ENCODE measurements at regions not wholly inside any gene's neighbourhood (a gene's known extent, or its start where the extent isn't known, plus 50 kb on each side); places are given as distances from the start of the nearest gene placed in this dataset.

DNA sequence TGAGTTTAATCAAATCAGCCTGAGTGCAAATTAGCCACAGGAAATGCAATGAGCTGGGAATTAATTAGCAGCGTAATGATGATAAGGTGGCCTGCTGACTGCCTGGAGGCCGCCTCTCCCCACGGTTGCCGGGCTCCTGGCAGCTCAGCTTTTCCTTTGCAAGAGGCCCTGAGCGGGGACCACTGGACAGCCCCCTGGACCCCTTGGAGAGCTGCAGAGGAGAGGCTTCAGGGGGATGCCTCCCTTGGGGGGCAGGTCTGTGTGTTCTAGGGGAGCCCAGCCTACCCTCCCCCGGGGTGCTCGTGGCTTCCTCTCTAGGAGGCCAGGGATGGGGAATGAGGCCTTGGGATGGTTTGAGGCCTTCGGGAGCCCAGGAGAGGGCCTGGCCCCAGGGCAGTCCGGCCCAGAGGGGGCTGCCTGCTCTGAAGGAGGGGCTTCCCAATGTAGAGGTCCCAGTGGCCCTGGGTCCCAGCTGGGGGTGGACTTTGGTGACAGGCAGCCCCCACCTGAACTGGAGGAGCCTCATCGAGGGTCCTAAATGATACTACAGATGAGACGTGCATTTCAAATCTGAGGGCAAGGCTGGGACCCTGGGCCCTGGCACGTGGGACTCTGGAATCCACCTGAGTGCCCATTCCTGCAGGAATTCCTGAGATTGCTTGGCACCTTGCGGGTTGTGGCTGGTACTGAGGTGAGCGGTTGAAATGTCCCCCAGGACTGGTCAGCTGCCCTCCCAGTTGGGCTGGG is 66.4 kb upstream of the BHLHE23 start:
- ChIA-PET CTCF (no interaction called here), POLR2A (no interaction called here)
- no peak overlapping the region for H3K4me3 Mint-ChIP-seq (ENCODE audit: unreplicated experiment)

DNA sequence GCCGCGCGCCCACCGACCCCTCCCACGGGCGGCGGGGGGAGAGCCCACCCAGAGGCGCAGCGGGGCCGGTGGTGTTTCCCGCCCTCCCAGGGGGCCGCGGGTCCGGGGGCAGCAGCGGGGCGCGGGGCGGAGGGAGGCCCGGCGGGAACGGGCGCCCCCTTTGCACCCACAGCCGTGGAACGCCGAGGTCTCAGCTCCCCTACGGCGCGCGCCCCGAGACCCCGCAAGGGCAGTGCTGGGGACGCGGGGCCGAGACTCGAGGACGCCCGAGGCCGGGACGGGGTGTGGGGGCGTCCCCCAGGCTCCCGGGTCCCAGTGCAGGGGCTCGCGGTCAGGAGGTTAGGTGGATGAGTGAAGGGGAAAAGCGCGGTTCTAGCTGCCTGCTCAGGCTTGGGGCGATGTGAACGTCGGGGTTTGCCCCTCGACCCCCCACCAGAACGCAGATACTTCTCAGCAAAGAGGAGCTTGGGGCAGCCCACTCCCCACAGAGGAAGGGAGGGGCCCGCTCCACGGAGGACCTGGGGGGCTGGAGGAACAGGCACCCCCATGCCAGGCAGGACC is 65.5 kb upstream of the BHLHE23 start:
- intact Hi-C loops (cut with micrococcal nuclease), result no loop called here
- DNase-seq (ENCODE audit: unreplicated experiment), result no peak
- Mint-ChIP-seq H3K27ac (ENCODE audit: low read depth, unreplicated experiment) (no peak overlapping the region), H3K36me3 (ENCODE audit: insufficient read depth, unreplicated experiment) (no peaks in the 10 kb centered on the region), H3K27me3 (ENCODE audit: insufficient read depth, unreplicated experiment) (peaks cover 24% of the 10 kb centered on the region), H3K4me3 (ENCODE audit: unreplicated experiment) (no peak overlapping the region), H3K9me3 (ENCODE audit: unreplicated experiment) (peaks cover 13% of the 10 kb centered on the region), H3K4me1 (ENCODE audit: insufficient read depth, unreplicated experiment) (no peaks in the 10 kb centered on the region)
- BruUV-seq (replicated peaks), result no TSS peak
- ChIA-PET CTCF (interaction anchor here (0.7 to 1.0 kb wide), 2 partner anchors 17 to 424 kb away, joined by 3 to 4 read pairs; no protein-coding TSS in a partner anchor), POLR2A (no interaction called here)
- TF ChIP-seq, protein P1, sequence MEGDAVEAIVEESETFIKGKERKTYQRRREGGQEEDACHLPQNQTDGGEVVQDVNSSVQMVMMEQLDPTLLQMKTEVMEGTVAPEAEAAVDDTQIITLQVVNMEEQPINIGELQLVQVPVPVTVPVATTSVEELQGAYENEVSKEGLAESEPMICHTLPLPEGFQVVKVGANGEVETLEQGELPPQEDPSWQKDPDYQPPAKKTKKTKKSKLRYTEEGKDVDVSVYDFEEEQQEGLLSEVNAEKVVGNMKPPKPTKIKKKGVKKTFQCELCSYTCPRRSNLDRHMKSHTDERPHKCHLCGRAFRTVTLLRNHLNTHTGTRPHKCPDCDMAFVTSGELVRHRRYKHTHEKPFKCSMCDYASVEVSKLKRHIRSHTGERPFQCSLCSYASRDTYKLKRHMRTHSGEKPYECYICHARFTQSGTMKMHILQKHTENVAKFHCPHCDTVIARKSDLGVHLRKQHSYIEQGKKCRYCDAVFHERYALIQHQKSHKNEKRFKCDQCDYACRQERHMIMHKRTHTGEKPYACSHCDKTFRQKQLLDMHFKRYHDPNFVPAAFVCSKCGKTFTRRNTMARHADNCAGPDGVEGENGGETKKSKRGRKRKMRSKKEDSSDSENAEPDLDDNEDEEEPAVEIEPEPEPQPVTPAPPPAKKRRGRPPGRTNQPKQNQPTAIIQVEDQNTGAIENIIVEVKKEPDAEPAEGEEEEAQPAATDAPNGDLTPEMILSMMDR (IDR thresholded peaks at IDR 0.05; ENCODE audit: unreplicated experiment), result no peak

More for the DNA sequence above, 66.4 kb upstream of the BHLHE23 start:
- BruUV-seq (replicated peaks), result no TSS peak
- TF ChIP-seq, protein P1 (IDR thresholded peaks at IDR 0.05; ENCODE audit: unreplicated experiment), result no peak
- Mint-ChIP-seq H3K9me3 (ENCODE audit: unreplicated experiment) (peaks cover 21% of the 10 kb centered on the region), H3K27ac (ENCODE audit: low read depth, unreplicated experiment) (no peak overlapping the region), H3K27me3 (ENCODE audit: insufficient read depth, unreplicated experiment) (peaks cover 24% of the 10 kb centered on the region), H3K36me3 (ENCODE audit: insufficient read depth, unreplicated experiment) (no peaks in the 10 kb centered on the region), H3K4me1 (ENCODE audit: insufficient read depth, unreplicated experiment) (no peaks in the 10 kb centered on the region)
- no peak for DNase-seq (ENCODE audit: unreplicated experiment)
- intact Hi-C loops (cut with micrococcal nuclease), result no loop called here

DNA sequence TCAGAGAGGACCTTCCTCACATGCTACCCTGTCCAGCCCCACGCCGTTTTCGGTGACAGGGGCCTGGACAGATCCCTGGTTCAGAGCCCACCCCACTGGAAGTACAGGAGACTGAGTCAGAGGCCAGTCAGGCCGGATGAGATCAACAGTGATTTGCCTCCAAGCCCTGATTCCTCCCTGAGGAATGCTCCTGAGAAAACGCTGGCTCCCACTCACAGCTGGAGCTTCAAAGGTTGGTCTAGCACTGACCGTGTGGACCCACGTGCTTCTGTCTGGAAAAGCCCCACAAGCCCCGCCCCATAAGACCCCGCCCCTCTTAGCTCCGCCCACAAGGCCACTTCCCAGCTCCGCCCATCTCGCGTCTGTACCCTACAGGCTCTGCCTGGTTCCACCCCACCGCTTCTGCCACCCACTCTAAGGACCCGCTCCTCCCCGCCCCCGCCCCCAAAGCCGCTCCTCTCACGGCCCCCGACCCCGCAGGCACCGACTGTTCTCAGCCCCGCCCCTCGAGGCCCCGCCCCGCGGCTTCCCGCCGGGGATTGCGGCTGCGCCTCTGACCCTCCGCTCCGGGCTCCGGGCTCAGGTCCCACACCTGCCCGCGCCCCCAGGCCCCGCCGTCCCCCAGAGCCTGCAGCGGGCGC is 64.9 kb upstream of the BHLHE23 start:
- peaks cover 24% of the 10 kb centered on the region for H3K27me3 Mint-ChIP-seq (ENCODE audit: insufficient read depth, unreplicated experiment)
- intact Hi-C loops (cut with micrococcal nuclease), result no loop called here
- peak; percentile 4 for DNase-seq (ENCODE audit: unreplicated experiment)
- ChIA-PET POLR2A (no interaction called here), CTCF (interaction anchor here (1.0 kb wide), 1 partner anchor 16 kb away, joined by 3 read pairs; no protein-coding TSS in a partner anchor)
- TF ChIP-seq, protein P1 (IDR thresholded peaks at IDR 0.05; ENCODE audit: unreplicated experiment), result no peak
- BruUV-seq (replicated peaks), result no TSS peak
- H3K4me3 Mint-ChIP-seq (ENCODE audit: unreplicated experiment), result no peak overlapping the region
- H3K9me3 Mint-ChIP-seq (ENCODE audit: unreplicated experiment), result peaks cover 7% of the 10 kb centered on the region
- H3K36me3 Mint-ChIP-seq (ENCODE audit: insufficient read depth, unreplicated experiment), result no peaks in the 10 kb centered on the region
- H3K27ac Mint-ChIP-seq (ENCODE audit: low read depth, unreplicated experiment), result no peak overlapping the region
- no peaks in the 10 kb centered on the region for H3K4me1 Mint-ChIP-seq (ENCODE audit: insufficient read depth, unreplicated experiment)

DNA sequence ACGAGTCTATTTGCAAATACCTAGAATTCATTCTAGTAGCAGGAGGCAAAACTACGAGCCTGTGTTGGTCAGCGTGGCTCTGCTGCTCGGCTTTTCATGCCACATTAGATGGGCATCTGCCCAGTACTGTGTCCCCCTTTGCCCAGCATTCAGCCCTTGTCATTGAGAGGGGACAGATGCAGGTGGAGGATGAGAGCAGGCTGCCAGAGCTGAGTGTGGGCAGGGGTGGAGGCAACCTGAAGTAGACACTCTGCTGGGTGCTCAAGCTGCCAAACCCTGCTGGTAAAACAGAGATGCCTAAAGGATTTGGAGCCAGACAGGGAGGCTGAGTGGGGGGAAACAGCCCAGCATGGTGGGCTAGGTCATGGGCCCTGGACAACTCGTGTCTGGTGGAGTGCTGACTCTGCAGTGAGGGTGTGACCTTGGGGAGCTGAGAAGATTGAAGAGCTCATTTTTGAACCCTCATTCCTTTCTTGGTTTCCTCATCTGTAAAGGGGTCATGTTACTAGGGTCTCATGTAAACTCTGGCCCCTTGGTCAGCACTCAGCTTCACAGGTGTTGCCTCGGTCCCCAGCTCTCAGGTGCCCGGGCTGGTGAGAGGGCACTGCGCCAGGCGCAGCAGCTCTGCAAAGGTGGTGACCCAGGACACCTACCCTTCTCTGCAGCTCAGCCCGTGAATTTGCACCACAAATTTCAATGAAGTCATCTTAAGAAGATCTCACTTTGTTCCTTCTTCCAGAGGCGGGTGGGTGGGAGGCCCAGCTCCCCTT is 64.2 kb upstream of the BHLHE23 start:
- Mint-ChIP-seq H3K9me3 (ENCODE audit: unreplicated experiment) (peaks cover under 1% of the 10 kb centered on the region), H3K4me3 (ENCODE audit: unreplicated experiment) (no peak overlapping the region), H3K4me1 (ENCODE audit: insufficient read depth, unreplicated experiment) (no peaks in the 10 kb centered on the region), H3K36me3 (ENCODE audit: insufficient read depth, unreplicated experiment) (no peaks in the 10 kb centered on the region), H3K27me3 (ENCODE audit: insufficient read depth, unreplicated experiment) (peaks cover 20% of the 10 kb centered on the region), H3K27ac (ENCODE audit: low read depth, unreplicated experiment) (no peak overlapping the region)
- CTCF ChIA-PET, result interaction anchor here (0.6 to 1.0 kb wide), 3 partner anchors 15 to 311 kb away, joined by 3 read pairs; no protein-coding TSS in a partner anchor
- DNase-seq (ENCODE audit: unreplicated experiment), result no peak
- TF ChIP-seq, protein P1 (IDR thresholded peaks at IDR 0.05; ENCODE audit: unreplicated experiment), result no peak
- POLR2A ChIA-PET, result interaction anchor here (0.7 kb wide), 1 partner anchor 15 kb away, joined by 3 read pairs; no protein-coding TSS in a partner anchor
- no TSS peak for BruUV-seq (replicated peaks)
- intact Hi-C loops (cut with micrococcal nuclease), result no loop called here
